ENCODE measurements at regions not wholly inside any gene's neighbourhood (a gene's known extent, or its start where the extent isn't known, plus 50 kb on each side); places are given as distances from the start of the nearest gene placed in this dataset.
"Not testable (repeated sequence)": the region's sequence is repeated elsewhere in the genome, so short reads cannot be mapped to it uniquely, and the experiment has no call there.

DNA sequence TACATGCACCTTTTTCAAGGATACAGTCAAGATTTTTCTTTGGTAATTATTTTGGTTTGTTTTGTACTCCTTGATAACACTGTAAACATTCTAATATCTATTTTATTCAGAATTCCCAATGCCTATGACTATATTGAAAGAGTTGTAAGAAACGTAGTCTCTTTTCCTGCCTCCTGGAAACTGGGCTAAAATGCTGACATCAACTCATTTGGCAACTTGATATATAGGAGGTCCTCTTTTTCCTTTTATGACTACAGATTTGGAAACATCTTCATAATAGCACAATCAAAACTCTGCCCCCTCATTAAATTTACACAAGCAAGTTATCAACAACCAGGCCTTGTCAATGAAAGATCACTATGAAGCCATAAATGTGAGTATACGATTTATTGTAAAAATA, 422.3 kb upstream of the PCDH15 start:
- no peak for DNase-seq

DNA sequence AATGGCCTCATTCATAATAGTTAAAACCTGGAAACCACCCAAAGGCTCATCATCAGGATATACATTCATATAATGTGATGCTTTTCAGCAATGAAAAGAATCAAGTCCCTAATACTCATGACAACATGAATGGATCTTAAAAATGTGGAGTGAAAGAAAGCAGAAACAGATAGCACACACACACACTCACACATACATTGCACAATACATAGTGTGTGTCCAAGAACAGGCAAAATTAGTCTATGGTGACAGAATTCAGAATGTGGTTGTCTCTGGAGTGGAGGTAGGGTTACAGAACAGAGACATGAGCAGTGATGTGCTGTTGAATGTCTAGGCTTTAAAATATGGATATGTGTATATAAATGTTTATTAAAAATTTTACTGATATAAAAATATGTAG, 419.9 kb upstream of the PCDH15 start:
- DNase-seq = no peak

DNA sequence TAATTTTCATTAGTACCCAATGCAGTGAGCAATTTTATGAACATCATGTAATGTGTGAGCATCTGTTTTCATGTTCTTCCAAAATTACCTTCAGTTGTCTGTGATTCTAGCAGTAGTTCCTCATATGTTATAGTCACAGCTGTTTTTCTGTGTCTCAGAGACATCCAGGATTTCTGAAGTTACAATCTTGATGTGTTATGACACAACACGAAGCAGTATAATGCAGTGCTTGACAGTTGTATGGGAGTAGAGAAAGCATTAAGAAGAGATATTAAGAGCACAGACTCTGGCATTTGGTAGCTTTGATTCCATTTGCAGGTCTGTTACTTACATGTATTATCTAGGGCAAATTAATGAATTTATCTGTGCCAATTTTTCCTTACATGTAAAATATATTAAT, 414.7 kb upstream of the PCDH15 start:
- no peak for DNase-seq

DNA sequence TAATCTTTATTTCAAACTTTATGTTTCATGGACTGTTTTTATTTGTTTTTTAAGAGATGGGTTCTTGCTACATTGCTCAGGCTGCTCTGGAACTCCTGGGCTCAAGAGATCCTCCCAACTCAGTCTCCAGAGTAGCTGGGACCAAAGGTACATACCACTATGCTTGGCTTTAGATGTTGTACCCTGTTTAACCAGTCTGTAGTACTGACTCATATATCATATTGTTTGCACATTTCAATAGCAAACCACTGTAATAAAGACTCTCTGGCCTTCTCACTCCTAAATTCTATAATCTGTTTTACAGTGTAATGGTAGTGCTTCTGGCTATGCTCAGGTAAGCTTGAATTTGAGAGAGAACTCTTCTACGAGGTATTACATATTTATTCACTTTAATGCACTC, 413.6 kb upstream of the PCDH15 start:
- DNase-seq = no peak

DNA sequence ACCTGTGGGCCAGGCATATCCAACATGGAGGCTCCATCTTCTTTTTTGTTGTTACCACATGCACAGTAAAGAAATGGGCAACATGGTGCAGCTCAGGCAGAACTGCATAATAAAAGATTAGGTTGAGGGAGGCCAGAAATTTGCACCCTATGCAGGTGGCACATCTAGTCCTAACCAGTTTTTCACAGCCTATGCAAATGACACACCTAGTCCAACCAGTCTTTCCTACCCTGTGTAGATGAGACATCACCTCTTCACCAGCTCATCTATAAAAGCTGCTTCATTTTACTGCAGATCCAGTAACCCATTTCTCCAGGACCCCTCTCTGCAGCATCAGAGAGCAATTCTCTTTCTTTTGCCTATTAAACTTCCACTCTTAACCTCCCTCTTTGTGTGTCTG, 411.0 kb upstream of the PCDH15 start:
- no peak for DNase-seq

DNA sequence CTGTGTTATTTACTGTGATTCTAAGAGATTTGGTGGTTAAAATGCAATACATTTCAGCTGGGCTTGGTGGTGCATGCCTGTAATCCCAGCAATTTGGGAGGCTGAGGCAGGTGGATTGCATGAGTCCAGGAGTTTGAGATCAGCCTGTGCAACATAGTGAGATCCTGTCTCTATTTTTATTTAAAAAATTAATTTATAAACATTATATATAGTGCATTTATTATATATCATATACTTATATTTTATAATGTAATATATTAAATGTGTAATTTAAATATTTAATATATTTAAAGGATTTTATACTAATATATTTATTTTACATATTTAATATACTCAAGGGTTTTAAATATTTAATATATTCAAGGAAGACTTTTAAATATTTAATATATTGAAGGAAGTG, 402.8 kb upstream of the PCDH15 start:
- DNase-seq = no peak

DNA sequence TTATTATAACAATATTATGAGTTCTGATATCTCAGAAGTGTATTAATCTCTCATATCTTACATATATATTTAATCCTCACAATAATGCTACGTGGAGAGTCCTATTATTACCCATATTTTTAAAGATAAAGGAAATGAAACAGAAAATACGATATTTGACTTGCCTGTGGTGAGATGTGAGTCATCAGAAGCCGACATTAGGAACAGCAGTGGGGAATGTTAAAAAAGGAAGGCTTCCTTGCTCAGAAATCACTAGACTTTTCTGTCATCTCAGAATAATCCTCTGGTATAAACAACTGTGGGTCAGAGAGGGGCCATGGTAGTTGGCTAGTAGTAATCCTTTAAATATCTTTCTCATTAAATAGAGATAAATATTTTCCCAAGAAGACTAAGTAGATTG, 402.3 kb upstream of the PCDH15 start:
- DNase-seq = no peak

DNA sequence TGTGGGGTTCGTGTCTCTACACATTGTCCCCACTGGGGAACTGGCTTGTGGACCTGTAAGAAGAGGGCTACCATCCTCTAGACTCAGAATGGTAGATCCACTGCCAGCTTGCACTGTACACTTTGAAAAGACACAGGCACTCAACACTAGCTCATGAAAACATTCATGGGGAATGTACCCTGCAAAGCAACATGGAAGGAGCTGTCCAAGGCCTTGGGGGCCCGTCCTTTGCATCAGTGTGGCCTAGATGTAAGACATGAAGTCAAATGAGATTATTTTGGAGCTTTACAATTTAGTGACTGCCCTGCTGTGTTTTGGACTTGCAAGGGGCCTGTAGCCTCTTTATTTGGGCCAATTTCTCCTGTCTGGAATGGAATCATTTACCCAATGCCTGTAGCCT, 399.0 kb upstream of the PCDH15 start:
- DNase-seq = no peak

DNA sequence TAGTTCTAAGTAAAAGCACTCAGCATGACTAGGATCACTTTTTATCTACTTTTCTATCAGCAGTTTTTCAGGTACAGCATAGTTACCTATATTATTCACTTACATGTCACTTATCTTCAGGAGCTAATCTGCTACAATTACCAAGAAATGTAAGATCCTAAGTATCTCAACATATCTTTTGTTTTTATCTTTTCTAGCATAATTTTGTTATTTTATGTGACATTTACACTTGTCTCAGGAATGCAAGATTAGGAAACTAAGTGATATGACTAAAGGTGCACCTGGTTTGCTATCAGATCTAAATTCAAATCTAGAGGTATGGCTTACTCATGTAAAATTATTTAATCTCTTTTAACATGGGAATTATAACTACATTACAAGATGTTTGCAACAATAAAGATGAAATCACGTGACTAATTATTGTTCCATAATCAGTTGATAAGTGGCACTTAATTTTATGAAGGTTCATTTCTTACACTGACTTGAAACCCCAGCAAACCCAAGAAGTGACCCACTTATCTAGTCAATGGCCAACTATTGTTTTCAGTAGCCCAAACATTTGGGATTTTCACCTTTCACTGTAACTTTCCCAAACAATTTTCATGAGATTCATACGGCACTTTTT, 390.3 kb upstream of the PCDH15 start:
- no peak for DNase-seq

DNA sequence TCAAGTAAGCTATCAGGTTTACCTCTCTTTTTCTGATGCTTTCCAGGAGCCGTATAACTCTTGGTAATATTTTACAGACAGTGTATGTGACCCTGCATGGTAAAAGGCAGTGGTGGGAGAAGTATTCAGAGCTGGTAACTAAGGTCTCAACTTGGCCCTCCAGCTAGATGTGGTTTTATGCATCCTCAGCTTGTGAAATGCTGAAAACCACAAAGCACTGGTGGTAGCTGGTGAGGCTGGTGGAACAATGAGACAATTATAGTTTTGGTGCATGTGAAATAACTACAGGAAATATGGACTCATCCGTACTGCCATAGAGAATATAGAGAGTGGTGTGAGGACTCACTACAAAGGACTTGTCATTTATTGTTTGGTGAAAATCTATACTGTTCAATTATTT, 383.0 kb upstream of the PCDH15 start:
- DNase-seq = no peak

DNA sequence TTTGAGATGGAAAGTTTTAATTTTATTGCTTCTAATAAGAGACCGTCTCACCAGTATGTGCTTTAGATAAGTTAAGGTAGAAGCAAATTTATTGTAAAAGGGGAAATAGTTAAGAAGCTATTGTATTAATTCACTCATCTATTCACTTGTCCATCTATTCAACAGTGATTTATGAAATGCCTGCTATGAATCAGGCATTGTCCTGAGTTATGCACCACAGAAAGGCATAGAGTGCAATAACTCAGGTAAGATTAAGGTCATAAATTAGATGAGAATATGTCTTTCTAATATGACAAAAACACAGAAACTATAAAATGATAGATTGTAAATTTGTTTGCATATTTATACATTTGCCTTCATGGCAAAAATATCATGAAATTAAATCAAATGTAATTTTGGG, 379.3 kb upstream of the PCDH15 start:
- no peak for DNase-seq

DNA sequence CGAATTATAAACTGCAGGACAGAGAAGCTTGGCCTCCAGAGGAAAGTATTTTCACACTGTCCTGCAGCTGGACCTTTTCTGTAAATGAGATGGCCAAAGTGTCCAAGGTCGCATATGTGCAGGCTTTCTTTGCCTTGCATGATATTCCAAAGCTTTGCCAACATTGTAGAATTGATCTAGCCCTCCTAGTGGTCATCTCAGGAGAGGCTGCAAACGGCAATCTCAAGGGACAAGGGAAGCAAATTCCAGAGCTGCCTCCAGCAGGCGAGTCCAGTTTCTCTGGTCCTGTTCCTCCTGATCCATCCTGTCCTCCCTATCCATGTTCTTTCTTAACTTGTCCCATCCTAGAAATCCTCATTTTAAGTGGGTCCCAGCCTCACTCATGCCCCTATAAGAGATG, 373.4 kb upstream of the PCDH15 start:
- DNase-seq = no peak

DNA sequence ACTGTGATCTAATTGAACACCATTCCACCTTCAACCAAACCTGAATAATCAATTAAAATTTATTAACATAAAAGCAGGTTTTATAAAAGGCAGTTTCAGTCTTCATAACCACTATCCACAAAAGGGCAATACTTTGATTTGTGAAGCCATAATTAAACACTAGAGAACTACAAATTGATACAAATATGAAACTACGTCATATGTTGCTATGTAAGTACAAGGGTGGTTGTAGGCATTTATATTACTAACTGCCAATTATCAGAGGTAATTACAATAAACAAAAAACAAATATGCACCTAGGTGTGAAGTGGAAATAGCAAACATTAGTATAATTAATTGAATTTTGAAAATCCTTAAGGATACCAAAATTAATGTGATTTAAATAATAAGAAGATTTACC, 368.5 kb upstream of the PCDH15 start:
- DNase-seq = no peak

DNA sequence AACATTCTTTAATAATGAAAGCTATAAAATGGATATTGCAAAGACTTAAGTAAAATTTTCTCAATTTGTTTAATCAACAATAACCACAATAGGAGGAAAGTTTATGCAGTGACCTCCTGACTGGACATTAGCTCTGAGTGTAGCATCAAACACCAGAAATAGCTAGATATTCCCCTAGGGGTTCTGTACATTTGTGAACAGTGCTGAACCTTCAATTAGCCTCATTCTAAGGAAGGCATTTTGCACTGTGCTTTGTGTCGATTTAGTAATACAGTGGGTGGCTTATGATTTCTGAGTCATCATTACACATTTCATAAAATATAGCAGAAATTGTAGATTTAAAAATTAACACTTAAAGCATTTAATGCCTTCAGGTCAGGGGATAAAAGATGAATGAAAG, 367.3 kb upstream of the PCDH15 start:
- DNase-seq = no peak

DNA sequence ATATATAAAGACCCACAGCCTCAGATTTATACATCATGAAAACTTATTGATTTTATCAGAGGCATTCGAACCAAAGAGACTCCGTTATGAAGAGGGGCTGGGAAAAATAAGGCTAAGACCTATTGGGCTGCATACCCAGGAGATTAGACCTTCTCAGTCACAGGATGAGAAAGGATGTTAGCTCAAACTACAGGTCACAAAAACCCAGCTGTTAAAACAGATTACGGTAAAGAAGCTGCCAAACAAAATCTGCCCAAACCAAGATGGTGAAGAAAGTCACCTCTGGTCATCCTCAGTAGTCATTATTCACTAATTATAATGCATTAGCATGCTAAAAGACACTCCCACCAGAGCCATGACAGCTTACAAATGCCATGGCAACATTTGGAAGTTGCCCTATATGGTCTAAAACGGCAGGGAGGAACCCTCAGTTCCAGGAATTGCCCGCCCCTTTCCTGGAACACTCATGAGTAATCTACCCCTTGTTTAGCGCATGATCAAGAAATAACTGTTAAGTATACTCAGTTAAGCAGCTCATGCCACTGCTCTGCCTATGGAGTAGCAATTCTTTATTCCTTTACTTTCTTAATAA, 362.5 kb upstream of the PCDH15 start:
- no peak for DNase-seq

DNA sequence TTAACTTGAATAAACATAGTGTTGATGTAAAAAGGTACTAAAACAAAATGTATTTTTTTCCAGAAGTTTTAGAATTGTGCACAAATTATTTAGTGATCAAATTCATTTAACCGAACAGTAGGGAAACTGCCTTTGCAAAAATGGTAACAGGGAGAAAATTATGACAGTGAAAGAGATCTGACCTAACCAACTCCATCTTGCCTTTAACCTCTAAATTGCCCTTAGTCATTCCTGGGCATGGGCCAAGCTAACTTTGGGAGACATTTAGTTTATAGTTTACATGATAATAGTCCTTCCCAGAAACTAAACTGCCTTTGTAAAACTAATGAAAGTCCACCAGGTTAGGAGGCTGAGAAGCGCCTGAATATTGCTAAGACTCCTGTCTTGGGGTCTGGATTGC, 361.3 kb upstream of the PCDH15 start:
- not testable (repeated sequence) for DNase-seq

DNA sequence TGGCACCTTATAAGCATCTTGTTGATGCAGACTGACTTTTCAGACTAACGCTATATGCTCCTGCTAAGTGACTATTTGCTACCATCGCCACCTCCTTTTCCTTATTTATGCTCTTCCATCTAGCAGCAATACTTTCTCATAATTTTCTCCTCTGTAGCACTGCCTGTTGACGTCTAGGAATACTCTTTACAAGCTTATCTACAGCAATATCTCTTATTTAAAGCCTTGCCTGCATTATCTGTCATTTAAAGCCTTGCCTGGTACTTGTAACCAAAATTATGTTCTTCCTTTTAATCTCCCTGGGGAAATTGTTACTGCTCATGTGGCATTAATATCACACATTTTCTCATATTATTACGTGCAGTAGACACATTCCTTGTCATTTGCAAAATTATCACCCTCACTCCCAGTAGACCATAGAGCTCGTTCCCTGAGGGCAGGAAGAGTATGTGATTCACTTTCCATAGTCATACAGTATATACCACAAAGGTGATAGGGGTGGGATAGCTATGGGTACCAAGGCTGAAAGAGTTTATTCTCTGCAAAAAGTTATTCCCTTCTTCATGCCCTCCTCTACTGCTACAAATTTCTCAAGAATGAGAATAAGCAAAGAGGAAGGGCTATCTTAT, 359.7 kb upstream of the PCDH15 start:
- no peak for DNase-seq

DNA sequence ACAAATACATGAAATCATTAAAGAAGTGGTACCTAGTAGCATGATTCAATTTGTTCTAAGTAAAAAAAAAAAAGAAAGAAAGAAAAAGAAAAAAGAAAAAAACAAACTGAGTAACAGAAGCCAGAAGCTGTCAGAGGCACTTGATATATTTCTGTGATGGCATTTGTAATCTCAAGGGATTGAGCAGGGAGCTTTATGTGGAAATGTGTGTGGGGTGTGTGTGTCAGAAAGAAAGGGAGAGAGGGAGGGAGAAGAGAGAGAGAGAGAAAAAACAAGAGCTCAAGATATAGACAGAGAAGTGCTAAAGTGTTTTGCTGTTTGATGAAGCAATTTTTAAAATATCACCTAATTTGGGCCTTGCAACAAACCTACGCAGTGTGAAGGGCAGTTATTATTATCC, 357.6 kb upstream of the PCDH15 start:
- DNase-seq = no peak

DNA sequence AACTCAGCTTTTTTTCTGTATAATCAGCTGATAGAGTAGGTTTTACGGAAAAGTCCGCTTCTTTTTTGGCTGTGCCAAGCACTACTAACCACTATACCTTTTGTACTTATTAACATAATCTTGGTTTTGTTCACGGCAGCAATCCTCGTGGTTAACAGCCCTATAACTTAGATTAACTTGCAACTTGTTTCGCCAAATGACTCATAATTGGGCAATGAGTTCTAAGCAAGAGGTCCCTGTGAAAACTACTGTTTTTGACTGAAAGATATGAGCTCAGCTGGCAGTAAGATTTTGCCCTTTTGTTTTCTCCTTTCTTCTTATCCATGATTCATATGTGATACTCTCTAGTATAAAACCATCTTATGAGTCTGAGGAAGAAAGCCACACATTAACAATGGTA, 345.0 kb upstream of the PCDH15 start:
- DNase-seq = no peak

DNA sequence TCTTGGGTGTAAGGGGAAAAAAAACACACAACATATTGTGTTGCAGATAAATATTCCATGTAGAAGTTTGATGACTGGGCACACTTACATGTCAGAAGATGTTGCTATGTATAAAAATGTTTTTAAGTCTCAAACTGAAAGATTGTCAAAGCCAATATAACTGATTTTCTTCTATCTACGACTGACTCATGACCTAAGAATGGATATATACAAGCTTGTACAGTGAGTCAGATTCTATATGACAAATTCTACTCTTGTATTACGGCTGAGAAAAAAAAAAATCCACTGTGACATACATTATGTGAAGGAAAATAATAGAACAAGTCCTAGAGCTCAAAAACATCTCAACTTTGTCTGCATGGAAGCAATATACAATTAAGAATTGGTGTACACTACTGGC, 343.0 kb upstream of the PCDH15 start:
- no peak for DNase-seq

DNA sequence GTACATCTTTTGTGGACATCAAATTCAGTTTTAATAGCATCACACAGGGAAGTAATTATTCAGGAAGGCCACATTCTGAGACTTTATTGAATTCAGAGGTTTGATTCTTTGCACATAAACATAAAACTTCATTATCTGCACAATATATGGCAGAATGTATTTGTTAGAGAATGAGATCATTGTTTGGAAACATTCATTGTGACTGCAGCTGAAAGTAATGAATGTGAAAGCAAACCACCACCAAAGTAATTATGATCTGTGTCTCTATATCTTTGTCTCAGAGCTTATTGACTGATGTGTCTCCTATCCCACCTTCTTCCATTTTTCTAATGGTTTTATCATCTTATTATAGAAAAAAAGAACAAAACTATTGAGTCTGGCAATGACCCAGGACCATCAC, 340.9 kb upstream of the PCDH15 start:
- DNase-seq = no peak

DNA sequence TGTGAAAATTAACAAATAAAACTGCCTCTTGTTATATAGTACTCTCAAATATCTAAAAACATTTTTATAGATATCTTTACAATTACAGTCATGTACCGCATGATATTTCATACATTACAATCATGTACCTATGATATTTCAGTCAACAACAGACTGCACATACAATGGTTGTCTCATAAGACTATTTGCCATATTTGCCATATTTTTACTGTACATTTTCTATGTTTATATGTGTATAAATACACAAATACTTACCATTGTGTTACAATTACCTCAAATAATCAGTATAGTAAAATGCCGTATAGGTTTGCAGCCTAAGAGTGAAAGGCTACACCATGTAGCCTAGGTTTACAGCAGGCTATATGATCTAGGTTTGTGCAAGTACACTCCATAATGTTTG, 336.0 kb upstream of the PCDH15 start:
- no peak for DNase-seq

DNA sequence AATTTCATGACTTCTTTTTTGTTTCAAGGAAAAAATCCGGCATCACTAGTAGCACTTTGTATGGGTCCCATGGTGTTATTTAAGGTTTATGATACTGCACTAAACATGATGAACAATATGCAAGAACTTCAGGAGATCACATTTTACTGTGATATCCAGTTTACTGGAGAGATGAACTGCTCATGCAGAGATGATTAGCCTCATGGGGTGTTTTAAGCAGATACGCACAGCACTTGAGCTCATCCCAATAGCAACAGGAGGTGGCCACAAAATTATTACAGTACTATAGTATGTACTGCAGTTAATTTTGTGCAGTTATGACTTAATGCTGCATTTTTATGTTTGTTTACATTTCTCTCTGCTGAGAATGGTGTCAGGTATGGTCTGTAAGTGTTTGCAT, 303.7 kb upstream of the PCDH15 start:
- no peak for DNase-seq

DNA sequence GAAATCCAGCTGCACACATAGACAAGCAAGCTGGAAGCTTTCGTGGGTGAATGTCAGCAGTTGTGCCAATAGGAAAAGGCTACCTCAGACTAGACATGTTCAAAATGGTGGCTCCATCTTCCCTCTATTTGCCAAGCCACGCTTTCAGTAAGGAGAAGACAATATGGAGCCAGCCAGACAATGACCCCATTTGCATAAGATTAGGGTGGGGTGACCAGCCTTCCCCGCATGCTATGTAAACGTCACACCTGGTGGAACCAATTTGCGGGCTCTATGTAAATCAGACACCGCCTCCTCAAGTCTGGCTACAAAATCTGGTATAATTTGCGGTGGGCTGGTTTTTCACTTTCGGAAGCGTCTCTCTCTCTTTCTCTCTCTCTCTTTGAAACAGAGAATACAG, 297.4 kb upstream of the PCDH15 start:
- no peak for DNase-seq

DNA sequence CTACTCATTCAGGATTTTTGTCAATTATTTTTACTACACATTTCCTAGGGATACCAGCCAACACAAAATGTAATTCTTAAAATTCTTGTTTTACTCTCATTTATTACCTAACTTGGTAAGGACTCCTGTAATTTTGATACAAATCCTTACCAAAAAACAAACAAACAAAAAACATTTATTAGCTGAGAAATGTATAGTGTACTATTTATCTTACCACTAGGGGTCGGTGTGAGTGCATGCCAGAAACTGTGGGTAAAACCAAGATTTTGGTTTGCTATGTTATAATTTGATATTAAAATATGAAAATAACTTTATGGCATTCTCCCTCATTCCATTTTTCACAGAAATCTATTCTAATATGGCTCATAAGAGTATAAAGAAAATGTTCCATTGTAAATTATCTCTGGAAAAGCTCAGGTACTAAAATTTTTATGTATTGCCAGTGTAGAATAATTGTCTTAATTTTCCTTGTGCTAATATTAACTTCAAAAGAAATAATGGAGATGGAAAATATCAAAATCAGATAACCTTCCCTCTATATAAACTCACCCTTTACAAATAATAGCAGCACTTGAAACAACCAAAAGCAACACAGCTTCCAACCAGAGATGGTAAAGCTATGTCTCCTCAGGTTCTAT, 290.8 kb upstream of the PCDH15 start:
- DNase-seq = no peak

Measured in CD4-positive, alpha-beta T cell treated with Interferon alpha-2 for 1 hour (primary cell).